ENCODE measurements at regions not wholly inside any gene's neighbourhood (a gene's known extent, or its start where the extent isn't known, plus 50 kb on each side); places are given as distances from the start of the nearest gene placed in this dataset.

GRCh38 chr6:67073938-67074337 lies 1366.9 kb upstream of the EYS start:
- TF ChIP-seq CTCF (conservative IDR thresholded peaks at IDR 0.05; ENCODE audit: low read depth, low read length) (no peak), EZH2 (IDR thresholded peaks at IDR 0.05; ENCODE audit: low read length, unreplicated experiment) (no peak), EZH2phosphoT487 (IDR thresholded peaks at IDR 0.05; ENCODE audit: borderline replicate concordance, low read length) (no peak)
